Right lobe of liver (tissue), 6 donors: ENCODE measurements at regions not wholly inside any gene's neighbourhood (a gene's known extent, or its start where the extent isn't known, plus 50 kb on each side); places are given as distances from the start of the nearest gene placed in this dataset.

ENCODE experiments used
- ATAC-seq, 4 donors: fragments of 200-7000 bp; cut with Tn5 transposase; one replicate each; pipeline ENCODE4 v1.9.1; 2020; ENCODE audit warnings: mild to moderate bottlenecking in 4 of 4, moderate library complexity in 4 of 4
- DNase-seq, 3 donors: peaks; one replicate each; pipeline ENCODE4 v3.0.0-alpha.2; 2020
- H3K27ac ChIP-seq, 3 donors: fragments of 200-600 bp; one replicate each; pipeline ENCODE4 v1.8.0; 2022
- H3K27me3 ChIP-seq, 2 donors: fragments of 200-600 bp; one replicate each; pipeline ENCODE4 v1.8.0; 2022
- H3K36me3 ChIP-seq, 4 donors: fragments of 200-600 bp; sonication (generic) in 1 of 4; one replicate each; pipeline versions ENCODE4 v1.5.1 to v1.8.0; 2017 to 2022; ENCODE audit warnings: control low read depth in 1 of 4
- H3K4me1 ChIP-seq, 4 donors: fragments of 200-600 bp; sonication (generic) in 1 of 4; one replicate each; pipeline versions ENCODE4 v1.5.1 to v1.8.0; 2017 to 2022; ENCODE audit warnings: control low read depth in 1 of 4
- H3K4me3 ChIP-seq, 3 donors: fragments of 200-600 bp; one replicate each; pipeline ENCODE4 v1.8.0; 2022
- H3K9me3 ChIP-seq, 4 donors: fragments of 200-600 bp; sonication (generic) in 1 of 4; one replicate each; pipeline versions ENCODE4 v1.5.1 to v1.8.0; 2017 to 2022; ENCODE audit warnings: control low read depth in 1 of 4
- CTCF ChIP-seq, 4 donors: fragments of 200-600 bp in 3 of 4; fragments of 450-650 bp in 1 of 4; IDR thresholded peaks; one replicate each; pipeline versions ENCODE4 v1.5.1 to v1.8.0; 2016 to 2022; ENCODE audit warnings: antibody characterized with exemption in 4 of 4, mild to moderate bottlenecking in 2 of 4
- POLR2A ChIP-seq: fragments of 450-650 bp; IDR thresholded peaks from one replicate; pipeline ENCODE4 v1.6.1; 2017; ENCODE audit warnings: antibody characterized with exemption, mild to moderate bottlenecking
- WGBS: methylation state at CpG from one replicate; pipeline ENCODE4 v1.1.6; 2018; ENCODE audit warnings: low coverage, low lambda C conversion rate; ENCODE audit not compliant: insufficient coverage; ENCODE audit errors: missing lambda C conversion rate; 5-methylcytosine and 5-hydroxymethylcytosine counted together
- intact Hi-C, 2 donors: fragments of 100-400 bp; cut with DNase I; formaldehyde crosslinking; loops; one replicate each; pipeline versions ENCODE4 v1.11.2 to v1.14.1; 2022
- donor health status: DM: no; HTN: yes; CAD: no.
- donor health status: DM: no; HTN: no; CAD: no.
- donor health status: DM: no; HTN: no; CAD: no.
- donor health status: DM: no; HTN: yes; CAD: no.
- donor health status: DM: no; HTN: yes; CAD: no.

GRCh38 chr20:40604416-40604815, 84.6 kb downstream of the MAFB start:
- H3K9me3 ChIP-seq, result no peaks in the 10 kb centered on the region
- H3K27me3 ChIP-seq, result no peaks in the 10 kb centered on the region
- TF ChIP-seq POLR2A (no peak), CTCF (IDR thresholded peaks at IDR 0.05) (no peak)
- DNase-seq, result no peak
- H3K36me3 ChIP-seq, result no peaks in the 10 kb centered on the region
- no peak overlapping the region for H3K4me3 ChIP-seq
- no peak for ATAC-seq
- no peaks in the 10 kb centered on the region for H3K4me1 ChIP-seq
- no peak overlapping the region for H3K27ac ChIP-seq
- WGBS, result 83% methylated on average over 2 of the region's 5 CpGs
- intact Hi-C loops, result no loop called here

- DNase-seq (no peak), ATAC-seq (no peak)
- no peak overlapping the region for H3K27ac ChIP-seq
- H3K4me1 ChIP-seq, result no peaks in the 10 kb centered on the region
- TF ChIP-seq POLR2A (no peak), CTCF (IDR thresholded peaks at IDR 0.05) (no peak)
- no peaks in the 10 kb centered on the region for H3K36me3 ChIP-seq
- no peaks in the 10 kb centered on the region for H3K9me3 ChIP-seq
- 63% methylated on average over 3 of the region's 3 CpGs for WGBS
- intact Hi-C loops, result no loop called here
- H3K4me3 ChIP-seq, result no peak overlapping the region
- H3K27me3 ChIP-seq, result no peaks in the 10 kb centered on the region
Observed at GRCh38 chr20:40603057-40603651, 85.9 kb downstream of the MAFB start.

- no peaks in the 10 kb centered on the region for H3K4me1 ChIP-seq
- DNase-seq (no peak), ATAC-seq (no peak)
- H3K4me3 ChIP-seq, result no peak overlapping the region
- intact Hi-C loops, result no loop called here
- no peak overlapping the region for H3K27ac ChIP-seq
- no peaks in the 10 kb centered on the region for H3K36me3 ChIP-seq
- 67% methylated on average over 1 of the region's 1 CpG for WGBS
- no peak for TF ChIP-seq POLR2A
- TF ChIP-seq CTCF (IDR thresholded peaks at IDR 0.05), result no peak
- no peaks in the 10 kb centered on the region for H3K27me3 ChIP-seq
- H3K9me3 ChIP-seq, result no peaks in the 10 kb centered on the region
Observed at GRCh38 chr20:40602381-40602780, 86.7 kb downstream of the MAFB start.

- intact Hi-C loops, result no loop called here
- no peak for ATAC-seq
Observed at GRCh38 chr20:40600441-40601219, 88.4 kb downstream of the MAFB start.

More at GRCh38 chr20:40600441-40601219, 88.4 kb downstream of the MAFB start:
- no peaks in the 10 kb centered on the region for H3K27me3 ChIP-seq
- TF ChIP-seq POLR2A (no peak), CTCF (IDR thresholded peaks at IDR 0.05) (no peak)
- 85% methylated on average over 2 of the region's 2 CpGs for WGBS
- H3K36me3 ChIP-seq, result no peaks in the 10 kb centered on the region
- no peak for DNase-seq
- no peaks in the 10 kb centered on the region for H3K4me1 ChIP-seq
- no peaks in the 10 kb centered on the region for H3K9me3 ChIP-seq
- H3K4me3 ChIP-seq, result no peak overlapping the region
- H3K27ac ChIP-seq, result no peak overlapping the region
